HG03060 (cell line): ENCODE measurements at regions not wholly inside any gene's neighbourhood (a gene's known extent, or its start where the extent isn't known, plus 50 kb on each side); places are given as distances from the start of the nearest gene placed in this dataset.
"Not testable (repeated sequence)": the region's sequence is repeated elsewhere in the genome, so short reads cannot be mapped to it uniquely, and the experiment has no call there.

ENCODE experiments used
- ATAC-seq: cut with Tn5 transposase; IDR thresholded peaks from one replicate; pipeline ENCODE4 v1.9.1; 2021; ENCODE audit warnings: low read depth, moderate number of reproducible peaks; ENCODE audit not compliant: unreplicated experiment

- no peak for ATAC-seq
These were observed 898.9 kb upstream of the EYS start for GRCh38 chr6:66605971-66606370.

GRCh38 chr6:66605011-66605410 is 898.0 kb upstream of the EYS start:
- ATAC-seq: no peak

- ATAC-seq: no peak
These were observed 892.5 kb upstream of the EYS start for GRCh38 chr6:66599541-66599940.

- no peak for ATAC-seq
These were observed 871.3 kb upstream of the EYS start for GRCh38 chr6:66578362-66578761.

- ATAC-seq: no peak
These were observed 861.2 kb upstream of the EYS start for GRCh38 chr6:66568271-66568670.

GRCh38 chr6:66561479-66561878 is 854.5 kb upstream of the EYS start:
- no peak for ATAC-seq

- ATAC-seq: peak; percentile 47
These were observed 851.2 kb upstream of the EYS start for GRCh38 chr6:66558189-66558588.

- ATAC-seq: no peak
These were observed 849.9 kb upstream of the EYS start for GRCh38 chr6:66556936-66557335.

- ATAC-seq: no peak
These were observed 848.1 kb upstream of the EYS start for GRCh38 chr6:66555082-66555481.

- ATAC-seq: no peak
These were observed 846.4 kb upstream of the EYS start for GRCh38 chr6:66553441-66553840.

GRCh38 chr6:66538551-66539135 is 831.6 kb upstream of the EYS start:
- no peak for ATAC-seq

GRCh38 chr6:66533921-66534404 is 826.9 kb upstream of the EYS start:
- no peak for ATAC-seq

- ATAC-seq: no peak
These were observed 819.0 kb upstream of the EYS start for GRCh38 chr6:66526061-66526460.

- no peak for ATAC-seq
These were observed 815.8 kb upstream of the EYS start for GRCh38 chr6:66522864-66523263.

- no peak for ATAC-seq
These were observed 809.4 kb upstream of the EYS start for GRCh38 chr6:66516377-66516776.

- no peak for ATAC-seq
These were observed 801.4 kb upstream of the EYS start for GRCh38 chr6:66508433-66508832.

GRCh38 chr6:66499851-66500250 is 792.8 kb upstream of the EYS start:
- ATAC-seq: no peak

- ATAC-seq: no peak
These were observed 789.6 kb upstream of the EYS start for GRCh38 chr6:66496659-66497058.

- ATAC-seq: not testable (repeated sequence)
These were observed 787.6 kb upstream of the EYS start for GRCh38 chr6:66494643-66495042.

GRCh38 chr6:66489269-66489987 is 782.4 kb upstream of the EYS start:
- no peak for ATAC-seq

- no peak for ATAC-seq
These were observed 774.2 kb upstream of the EYS start for GRCh38 chr6:66481216-66481615.

- no peak for ATAC-seq
These were observed 771.7 kb upstream of the EYS start for GRCh38 chr6:66478705-66479104.
